ENCODE measurements at regions not wholly inside any gene's neighbourhood (a gene's known extent, or its start where the extent isn't known, plus 50 kb on each side); places are given as distances from the start of the nearest gene placed in this dataset.
A peak's percentile ranks its signal among the peaks of the same experiment; 100 is the strongest.

- TF ChIP-seq EP300 (IDR thresholded peaks at IDR 0.05; ENCODE audit: borderline replicate concordance), result no peak
- TF ChIP-seq, protein P1, sequence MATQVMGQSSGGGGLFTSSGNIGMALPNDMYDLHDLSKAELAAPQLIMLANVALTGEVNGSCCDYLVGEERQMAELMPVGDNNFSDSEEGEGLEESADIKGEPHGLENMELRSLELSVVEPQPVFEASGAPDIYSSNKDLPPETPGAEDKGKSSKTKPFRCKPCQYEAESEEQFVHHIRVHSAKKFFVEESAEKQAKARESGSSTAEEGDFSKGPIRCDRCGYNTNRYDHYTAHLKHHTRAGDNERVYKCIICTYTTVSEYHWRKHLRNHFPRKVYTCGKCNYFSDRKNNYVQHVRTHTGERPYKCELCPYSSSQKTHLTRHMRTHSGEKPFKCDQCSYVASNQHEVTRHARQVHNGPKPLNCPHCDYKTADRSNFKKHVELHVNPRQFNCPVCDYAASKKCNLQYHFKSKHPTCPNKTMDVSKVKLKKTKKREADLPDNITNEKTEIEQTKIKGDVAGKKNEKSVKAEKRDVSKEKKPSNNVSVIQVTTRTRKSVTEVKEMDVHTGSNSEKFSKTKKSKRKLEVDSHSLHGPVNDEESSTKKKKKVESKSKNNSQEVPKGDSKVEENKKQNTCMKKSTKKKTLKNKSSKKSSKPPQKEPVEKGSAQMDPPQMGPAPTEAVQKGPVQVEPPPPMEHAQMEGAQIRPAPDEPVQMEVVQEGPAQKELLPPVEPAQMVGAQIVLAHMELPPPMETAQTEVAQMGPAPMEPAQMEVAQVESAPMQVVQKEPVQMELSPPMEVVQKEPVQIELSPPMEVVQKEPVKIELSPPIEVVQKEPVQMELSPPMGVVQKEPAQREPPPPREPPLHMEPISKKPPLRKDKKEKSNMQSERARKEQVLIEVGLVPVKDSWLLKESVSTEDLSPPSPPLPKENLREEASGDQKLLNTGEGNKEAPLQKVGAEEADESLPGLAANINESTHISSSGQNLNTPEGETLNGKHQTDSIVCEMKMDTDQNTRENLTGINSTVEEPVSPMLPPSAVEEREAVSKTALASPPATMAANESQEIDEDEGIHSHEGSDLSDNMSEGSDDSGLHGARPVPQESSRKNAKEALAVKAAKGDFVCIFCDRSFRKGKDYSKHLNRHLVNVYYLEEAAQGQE (IDR thresholded peaks at IDR 0.05; ENCODE audit: low read depth), result no peak
- TF ChIP-seq TEAD4 (IDR thresholded peaks at IDR 0.05), result no peak
- no peak for TF ChIP-seq EGR1 (IDR thresholded peaks at IDR 0.05)
- no peak for TF ChIP-seq TCF12 (IDR thresholded peaks at IDR 0.05; ENCODE audit: low read depth)
- TF ChIP-seq CEBPB (IDR thresholded peaks at IDR 0.05), result no peak
- no peak for TF ChIP-seq TAF1 (IDR thresholded peaks at IDR 0.05; ENCODE audit: low read depth)
- no peak for TF ChIP-seq YY1 (IDR thresholded peaks at IDR 0.05; ENCODE audit: low read depth)
- TF ChIP-seq FOXM1 (IDR thresholded peaks at IDR 0.05; ENCODE audit: borderline replicate concordance, low read depth), result no peak
Measured at GRCh38 chr16:48447940-48448536, 62.8 kb upstream of the SIAH1 start.

DNA sequence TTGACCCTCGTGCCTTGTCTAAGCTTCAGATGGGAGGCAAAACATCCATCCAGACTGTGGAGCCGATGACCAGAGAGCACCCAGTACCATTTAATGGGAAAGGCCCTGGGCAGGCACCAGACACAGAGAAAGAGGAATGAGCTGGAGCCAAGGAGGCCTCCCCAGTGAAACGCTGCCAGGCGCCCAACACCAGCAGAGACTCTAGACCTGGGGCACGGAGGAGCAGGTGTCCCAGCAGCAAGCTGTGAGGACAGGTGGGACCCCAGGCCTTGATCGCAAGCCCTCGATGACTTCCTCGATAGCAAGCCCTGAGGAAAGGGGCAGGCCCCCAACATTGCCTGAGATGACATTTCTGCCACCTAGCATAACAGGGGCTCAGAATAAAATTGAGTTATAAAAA lies 62.2 kb upstream of the SIAH1 start:
- no peak for TF ChIP-seq TAF1 (IDR thresholded peaks at IDR 0.05; ENCODE audit: low read depth)
- no peak for TF ChIP-seq EGR1 (IDR thresholded peaks at IDR 0.05)
- TF ChIP-seq CREB1 (IDR thresholded peaks at IDR 0.05; ENCODE audit: low read depth), result no peak
- no peak for TF ChIP-seq RAD21 (IDR thresholded peaks at IDR 0.05; ENCODE audit: low read depth)
- no peak for TF ChIP-seq TEAD4 (IDR thresholded peaks at IDR 0.05)
- no peak for TF ChIP-seq ZBTB7A (IDR thresholded peaks at IDR 0.05; ENCODE audit: low read depth)
- TF ChIP-seq, protein P2, sequence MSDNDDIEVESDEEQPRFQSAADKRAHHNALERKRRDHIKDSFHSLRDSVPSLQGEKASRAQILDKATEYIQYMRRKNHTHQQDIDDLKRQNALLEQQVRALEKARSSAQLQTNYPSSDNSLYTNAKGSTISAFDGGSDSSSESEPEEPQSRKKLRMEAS (IDR thresholded peaks at IDR 0.05), result no peak
- no peak for TF ChIP-seq FOXM1 (IDR thresholded peaks at IDR 0.05; ENCODE audit: borderline replicate concordance, low read depth)
- no peak for TF ChIP-seq USF1 (IDR thresholded peaks at IDR 0.05)

GRCh38 chr16:48446534-48446920 lies 61.3 kb upstream of the SIAH1 start:
- TF ChIP-seq NFIC (IDR thresholded peaks at IDR 0.05) (peak; percentile 42; the same call in 1 of the 2 replicates), TAF1 (IDR thresholded peaks at IDR 0.05; ENCODE audit: low read depth) (no peak)

GRCh38 chr16:48445782-48446533 lies 60.7 kb upstream of the SIAH1 start:
- no peak for TF ChIP-seq CREB1 (IDR thresholded peaks at IDR 0.05; ENCODE audit: low read depth)
- TF ChIP-seq CEBPB (IDR thresholded peaks at IDR 0.05), result no peak
- no peak for TF ChIP-seq TEAD4 (IDR thresholded peaks at IDR 0.05)
- TF ChIP-seq USF1 (IDR thresholded peaks at IDR 0.05), result no peak
- TF ChIP-seq FOXM1 (IDR thresholded peaks at IDR 0.05; ENCODE audit: borderline replicate concordance, low read depth), result no peak
- no peak for TF ChIP-seq TAF1 (IDR thresholded peaks at IDR 0.05; ENCODE audit: low read depth)

DNA sequence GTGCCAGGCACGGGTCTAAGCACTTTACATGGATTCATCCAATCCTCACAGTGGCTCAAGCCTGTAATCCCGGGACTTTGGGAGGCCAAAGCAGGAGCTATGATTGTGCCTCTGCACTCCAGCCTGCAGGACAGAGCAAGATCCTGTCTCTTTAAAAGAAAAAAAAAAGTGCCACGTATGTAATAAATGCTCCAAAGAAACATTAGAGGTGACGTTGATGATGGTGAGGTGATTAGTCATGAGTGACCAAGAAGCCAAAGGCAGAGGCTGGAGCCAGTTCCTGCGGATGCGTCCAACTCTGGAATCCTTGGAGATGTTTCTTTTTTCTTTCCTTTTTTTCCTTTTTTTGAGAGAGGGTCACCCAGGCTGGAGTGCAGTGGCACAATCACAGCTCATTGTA lies 59.4 kb upstream of the SIAH1 start:
- TF ChIP-seq TCF12 (IDR thresholded peaks at IDR 0.05; ENCODE audit: low read depth), result no peak
- 0 out of 2 replicates have a peak, but pooled peaks have one; percentile 4 for TF ChIP-seq RAD21 (IDR thresholded peaks at IDR 0.05; ENCODE audit: low read depth)
- TF ChIP-seq CREB1 (IDR thresholded peaks at IDR 0.05; ENCODE audit: low read depth), result peak; percentile 72
- TF ChIP-seq, protein P1 (IDR thresholded peaks at IDR 0.05; ENCODE audit: low read depth), result no peak
- no peak for TF ChIP-seq CEBPB (IDR thresholded peaks at IDR 0.05)
- no peak for TF ChIP-seq EP300 (IDR thresholded peaks at IDR 0.05; ENCODE audit: borderline replicate concordance)
- TF ChIP-seq, protein P2 (IDR thresholded peaks at IDR 0.05), result peak; percentile 57
- no peak for TF ChIP-seq ZBTB7A (IDR thresholded peaks at IDR 0.05; ENCODE audit: low read depth)
- no peak for TF ChIP-seq FOXM1 (IDR thresholded peaks at IDR 0.05; ENCODE audit: borderline replicate concordance, low read depth)
- TF ChIP-seq TAF1 (IDR thresholded peaks at IDR 0.05; ENCODE audit: low read depth), result no peak
- TF ChIP-seq TEAD4 (IDR thresholded peaks at IDR 0.05), result peak; percentile 24; the same call in 1 of the 2 replicates

GRCh38 chr16:48442379-48442778 lies 57.2 kb upstream of the SIAH1 start:
- TF ChIP-seq, protein P1 (IDR thresholded peaks at IDR 0.05; ENCODE audit: low read depth), result no peak
- TF ChIP-seq NFIC (IDR thresholded peaks at IDR 0.05), result no peak
- TF ChIP-seq TAF1 (IDR thresholded peaks at IDR 0.05; ENCODE audit: low read depth), result no peak
- no peak for TF ChIP-seq USF1 (IDR thresholded peaks at IDR 0.05)
- no peak for TF ChIP-seq YY1 (IDR thresholded peaks at IDR 0.05; ENCODE audit: low read depth)
- TF ChIP-seq TCF12 (IDR thresholded peaks at IDR 0.05; ENCODE audit: low read depth), result no peak
- no peak for TF ChIP-seq CEBPB (IDR thresholded peaks at IDR 0.05)
- no peak for TF ChIP-seq CREB1 (IDR thresholded peaks at IDR 0.05; ENCODE audit: low read depth)
- TF ChIP-seq EGR1 (IDR thresholded peaks at IDR 0.05), result no peak
- TF ChIP-seq, protein P2 (IDR thresholded peaks at IDR 0.05), result no peak
- no peak for TF ChIP-seq FOXM1 (IDR thresholded peaks at IDR 0.05; ENCODE audit: borderline replicate concordance, low read depth)
- no peak for TF ChIP-seq EP300 (IDR thresholded peaks at IDR 0.05; ENCODE audit: borderline replicate concordance)
- no peak for TF ChIP-seq RAD21 (IDR thresholded peaks at IDR 0.05; ENCODE audit: low read depth)
- TF ChIP-seq TEAD4 (IDR thresholded peaks at IDR 0.05), result no peak
- no peak for TF ChIP-seq ZBTB7A (IDR thresholded peaks at IDR 0.05; ENCODE audit: low read depth)

Measured in Ishikawa (cell line).